ENCODE measurements at regions not wholly inside any gene's neighbourhood (a gene's known extent, or its start where the extent isn't known, plus 50 kb on each side); places are given as distances from the start of the nearest gene placed in this dataset.

DNA sequence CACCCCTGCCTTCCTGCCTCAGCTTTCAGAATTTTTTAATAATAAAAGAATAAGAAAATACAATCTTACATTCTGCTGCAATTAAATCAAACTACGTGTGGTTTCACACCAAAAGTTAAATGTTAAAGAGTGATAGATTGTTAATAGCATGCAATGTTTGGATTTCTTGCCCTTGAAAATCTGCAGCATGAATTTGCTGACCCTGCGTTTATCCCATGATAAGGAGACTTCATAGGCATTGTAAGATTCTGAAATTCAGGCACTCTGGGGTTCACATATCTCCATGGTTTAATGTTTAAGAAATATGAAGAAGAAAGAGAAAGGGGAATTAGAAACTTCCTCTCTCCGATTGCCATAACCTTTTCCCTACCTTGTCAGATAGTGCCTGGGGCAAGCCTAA, 1616.2 kb upstream of the B3GALT2 start:
- ATAC-seq (ENCODE audit: insufficient read depth, low read depth) (no peak), DNase-seq (no peak)
- Histone ChIP-seq H3K4me3 (ENCODE audit: low read depth in 1 of 2, low read length in 2 of 2) (no peak overlapping the region), H4K20me1 (ENCODE audit: insufficient read depth, low read length) (no peaks in the 10 kb centered on the region), H2AFZ (ENCODE audit: low read depth, low read length) (no peak overlapping the region), H3K27me3 (ENCODE audit: insufficient read depth, low read length, poor library complexity) (no peaks in the 10 kb centered on the region), H3K4me2 (ENCODE audit: insufficient read depth, low read length) (no peak overlapping the region), H3K4me1 (ENCODE audit: insufficient read depth, low read length) (no peaks in the 10 kb centered on the region), H3K79me2 (ENCODE audit: insufficient read depth, low read length) (no peaks in the 10 kb centered on the region), H3K36me3 (ENCODE audit: insufficient read depth, low read length) (no peaks in the 10 kb centered on the region), H3K9ac (ENCODE audit: low read depth, low read length) (no peak overlapping the region), H3K9me3 (ENCODE audit: insufficient read depth, low read length, severe bottlenecking) (no peaks in the 10 kb centered on the region), H3K27ac (ENCODE audit: low read length) (no peak overlapping the region)
- no peak for TF ChIP-seq EZH2 (IDR thresholded peaks at IDR 0.05; ENCODE audit: borderline replicate concordance, low read depth, low read length, severe bottlenecking)
- TF ChIP-seq, protein P1, sequence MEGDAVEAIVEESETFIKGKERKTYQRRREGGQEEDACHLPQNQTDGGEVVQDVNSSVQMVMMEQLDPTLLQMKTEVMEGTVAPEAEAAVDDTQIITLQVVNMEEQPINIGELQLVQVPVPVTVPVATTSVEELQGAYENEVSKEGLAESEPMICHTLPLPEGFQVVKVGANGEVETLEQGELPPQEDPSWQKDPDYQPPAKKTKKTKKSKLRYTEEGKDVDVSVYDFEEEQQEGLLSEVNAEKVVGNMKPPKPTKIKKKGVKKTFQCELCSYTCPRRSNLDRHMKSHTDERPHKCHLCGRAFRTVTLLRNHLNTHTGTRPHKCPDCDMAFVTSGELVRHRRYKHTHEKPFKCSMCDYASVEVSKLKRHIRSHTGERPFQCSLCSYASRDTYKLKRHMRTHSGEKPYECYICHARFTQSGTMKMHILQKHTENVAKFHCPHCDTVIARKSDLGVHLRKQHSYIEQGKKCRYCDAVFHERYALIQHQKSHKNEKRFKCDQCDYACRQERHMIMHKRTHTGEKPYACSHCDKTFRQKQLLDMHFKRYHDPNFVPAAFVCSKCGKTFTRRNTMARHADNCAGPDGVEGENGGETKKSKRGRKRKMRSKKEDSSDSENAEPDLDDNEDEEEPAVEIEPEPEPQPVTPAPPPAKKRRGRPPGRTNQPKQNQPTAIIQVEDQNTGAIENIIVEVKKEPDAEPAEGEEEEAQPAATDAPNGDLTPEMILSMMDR (IDR thresholded peaks at IDR 0.05; ENCODE audit: borderline replicate concordance, extremely low read depth, low read length, poor library complexity, severe bottlenecking) = no peak

GRCh38 chr1:194795917-194796593, 1609.6 kb upstream of the B3GALT2 start:
- Histone ChIP-seq H3K79me2 (ENCODE audit: insufficient read depth, low read length) (no peaks in the 10 kb centered on the region), H2AFZ (ENCODE audit: low read depth, low read length) (no peak overlapping the region), H3K4me2 (ENCODE audit: insufficient read depth, low read length) (no peak overlapping the region), H3K9me3 (ENCODE audit: insufficient read depth, low read length, severe bottlenecking) (no peaks in the 10 kb centered on the region), H3K27ac (ENCODE audit: low read length) (no peak overlapping the region), H3K9ac (ENCODE audit: low read depth, low read length) (no peak overlapping the region), H4K20me1 (ENCODE audit: insufficient read depth, low read length) (no peaks in the 10 kb centered on the region), H3K4me3 (ENCODE audit: low read depth in 1 of 2, low read length in 2 of 2) (no peak overlapping the region), H3K36me3 (ENCODE audit: insufficient read depth, low read length) (no peaks in the 10 kb centered on the region), H3K4me1 (ENCODE audit: insufficient read depth, low read length) (no peaks in the 10 kb centered on the region), H3K27me3 (ENCODE audit: insufficient read depth, low read length, poor library complexity) (no peaks in the 10 kb centered on the region)
- TF ChIP-seq, protein P1 (IDR thresholded peaks at IDR 0.05; ENCODE audit: borderline replicate concordance, extremely low read depth, low read length, poor library complexity, severe bottlenecking) = no peak
- no peak for TF ChIP-seq EZH2 (IDR thresholded peaks at IDR 0.05; ENCODE audit: borderline replicate concordance, low read depth, low read length, severe bottlenecking)
- ATAC-seq (ENCODE audit: insufficient read depth, low read depth) (no peak), DNase-seq (no peak)

- H3K9me3 ChIP-seq (ENCODE audit: insufficient read depth, low read length, severe bottlenecking) = no peaks in the 10 kb centered on the region
- H3K4me3 ChIP-seq (ENCODE audit: low read depth in 1 of 2, low read length in 2 of 2) = no peak overlapping the region
- ATAC-seq (ENCODE audit: insufficient read depth, low read depth) = no peak
- no peak for DNase-seq
- no peaks in the 10 kb centered on the region for H3K27me3 ChIP-seq (ENCODE audit: insufficient read depth, low read length, poor library complexity)
- TF ChIP-seq EZH2 (IDR thresholded peaks at IDR 0.05; ENCODE audit: borderline replicate concordance, low read depth, low read length, severe bottlenecking) = no peak
- TF ChIP-seq, protein P1 (IDR thresholded peaks at IDR 0.05; ENCODE audit: borderline replicate concordance, extremely low read depth, low read length, poor library complexity, severe bottlenecking) = no peak
- H3K9ac ChIP-seq (ENCODE audit: low read depth, low read length) = no peak overlapping the region
- H3K4me2 ChIP-seq (ENCODE audit: insufficient read depth, low read length) = no peak overlapping the region
- H3K79me2 ChIP-seq (ENCODE audit: insufficient read depth, low read length) = no peaks in the 10 kb centered on the region
- no peaks in the 10 kb centered on the region for H3K36me3 ChIP-seq (ENCODE audit: insufficient read depth, low read length)
- H2AFZ ChIP-seq (ENCODE audit: low read depth, low read length) = no peak overlapping the region
- H4K20me1 ChIP-seq (ENCODE audit: insufficient read depth, low read length) = no peaks in the 10 kb centered on the region
- H3K27ac ChIP-seq (ENCODE audit: low read length) = no peak overlapping the region
- no peaks in the 10 kb centered on the region for H3K4me1 ChIP-seq (ENCODE audit: insufficient read depth, low read length)
Measured at GRCh38 chr1:194787001-194787400, 1600.6 kb upstream of the B3GALT2 start.
